HG03280 (cell line): ENCODE measurements at regions not wholly inside any gene's neighbourhood (a gene's known extent, or its start where the extent isn't known, plus 50 kb on each side); places are given as distances from the start of the nearest gene placed in this dataset.
"Not testable (repeated sequence)": the region's sequence is repeated elsewhere in the genome, so short reads cannot be mapped to it uniquely, and the experiment has no call there.

Experiments used
- ATAC-seq: cut with Tn5 transposase; IDR thresholded peaks from one replicate; pipeline ENCODE4 v1.9.1; 2021; ENCODE audit warnings: mild to moderate bottlenecking, moderate library complexity; ENCODE audit not compliant: unreplicated experiment

DNA sequence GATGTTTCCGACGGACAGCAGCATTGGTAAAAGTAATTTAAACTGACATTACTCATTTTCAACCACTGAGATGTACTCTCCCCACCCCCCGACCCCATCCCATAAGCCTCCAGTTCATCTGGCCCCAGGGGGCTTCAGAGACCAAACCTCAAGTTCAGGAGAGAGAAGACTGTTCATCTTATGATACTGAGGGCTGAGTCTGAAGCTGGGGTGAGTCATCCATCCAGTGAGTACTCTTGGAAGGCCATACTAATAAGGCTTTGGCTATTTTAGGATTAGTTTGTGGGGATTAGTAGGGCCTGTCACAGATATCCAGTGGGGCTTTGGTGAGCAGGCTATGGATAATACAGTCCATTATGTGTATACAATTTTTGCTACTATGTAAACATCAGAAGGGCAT is 125.3 kb upstream of the APCDD1 start:
- ATAC-seq: no peak

DNA sequence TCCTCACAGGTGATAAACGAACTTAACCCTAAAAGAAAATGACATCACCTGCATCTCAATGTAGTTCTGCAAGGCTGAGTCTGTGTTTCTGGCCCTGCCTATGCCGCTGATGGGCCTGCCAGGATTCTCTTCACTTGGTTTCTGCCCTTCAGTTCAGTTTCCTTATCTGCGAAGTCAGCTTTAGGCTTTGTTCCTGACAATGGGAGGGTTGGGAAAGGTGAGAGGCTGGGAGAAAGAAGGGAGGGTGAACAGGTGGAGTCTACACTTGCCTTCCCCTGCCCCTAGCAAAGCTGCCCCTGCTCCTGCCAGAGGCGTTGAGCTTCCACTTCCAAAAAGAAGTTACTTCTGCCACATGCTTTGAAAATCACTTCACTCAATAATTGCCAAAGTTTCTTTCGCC is 124.0 kb upstream of the APCDD1 start:
- ATAC-seq: no peak

DNA sequence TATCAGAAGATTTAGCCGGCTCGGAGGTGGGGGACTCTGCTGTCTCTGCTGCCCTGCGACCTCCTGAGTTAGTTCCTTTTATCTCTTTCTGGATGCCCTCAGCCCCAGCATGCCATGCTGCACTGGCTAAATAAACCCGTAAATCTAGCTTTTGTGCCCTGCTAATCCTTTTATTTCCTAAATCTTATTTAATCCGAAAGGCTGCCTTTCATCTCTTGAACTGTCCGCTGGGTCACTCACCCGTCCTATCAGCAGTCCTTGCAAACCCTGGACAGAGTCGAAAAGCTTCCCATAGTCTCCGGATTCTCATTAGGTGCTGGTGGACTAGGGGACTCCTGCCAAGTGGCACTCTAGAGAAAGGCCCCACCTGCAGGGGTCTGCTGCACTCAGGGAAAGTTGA is 122.0 kb upstream of the APCDD1 start:
- ATAC-seq: no peak

GRCh38 chr18:10336749-10337350 is 117.6 kb upstream of the APCDD1 start:
- ATAC-seq: no peak

DNA sequence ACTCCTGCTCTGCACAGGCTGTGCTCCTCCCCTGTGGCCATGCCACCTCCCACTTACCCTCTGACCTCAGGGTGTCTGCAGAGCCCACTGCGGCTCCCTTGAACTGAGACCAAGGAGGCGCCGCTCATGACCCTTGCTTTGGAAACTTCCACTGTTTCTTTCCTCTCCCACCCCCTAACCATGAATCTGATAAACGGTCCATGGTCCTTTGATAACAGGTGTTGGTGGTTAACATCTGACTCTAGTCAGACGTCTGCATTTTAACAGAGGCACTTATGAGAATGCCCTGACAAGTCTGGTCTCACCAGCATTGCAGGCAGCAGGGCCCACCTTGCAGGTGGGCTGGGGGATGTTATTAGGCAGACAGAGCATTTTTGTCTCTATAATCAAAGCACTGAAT is 113.6 kb upstream of the APCDD1 start:
- no peak for ATAC-seq

GRCh38 chr18:10343778-10344177 is 110.7 kb upstream of the APCDD1 start:
- no peak for ATAC-seq

GRCh38 chr18:10346749-10347415 is 107.6 kb upstream of the APCDD1 start:
- no peak for ATAC-seq

GRCh38 chr18:10349561-10349960 is 104.9 kb upstream of the APCDD1 start:
- ATAC-seq: no peak

DNA sequence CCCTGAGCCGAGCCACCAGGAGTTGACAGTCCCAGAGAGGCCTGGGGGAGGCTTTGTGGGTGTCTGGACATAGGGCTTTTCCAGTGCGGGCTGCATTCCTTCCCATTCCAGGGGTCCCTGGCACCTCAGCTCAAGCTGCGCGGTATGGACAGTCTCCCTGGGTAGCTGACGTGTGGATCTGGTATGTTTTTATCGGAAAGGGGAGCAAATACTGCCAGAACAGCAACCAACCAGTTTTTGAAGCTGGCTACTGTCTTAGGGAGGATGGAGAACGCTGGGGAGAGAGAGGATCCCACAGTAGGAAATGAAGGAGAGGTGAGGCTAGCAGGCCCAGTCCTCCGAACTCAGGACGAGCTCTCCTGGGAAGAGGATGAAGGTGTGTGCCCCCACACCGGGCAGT is 103.8 kb upstream of the APCDD1 start:
- ATAC-seq: no peak

DNA sequence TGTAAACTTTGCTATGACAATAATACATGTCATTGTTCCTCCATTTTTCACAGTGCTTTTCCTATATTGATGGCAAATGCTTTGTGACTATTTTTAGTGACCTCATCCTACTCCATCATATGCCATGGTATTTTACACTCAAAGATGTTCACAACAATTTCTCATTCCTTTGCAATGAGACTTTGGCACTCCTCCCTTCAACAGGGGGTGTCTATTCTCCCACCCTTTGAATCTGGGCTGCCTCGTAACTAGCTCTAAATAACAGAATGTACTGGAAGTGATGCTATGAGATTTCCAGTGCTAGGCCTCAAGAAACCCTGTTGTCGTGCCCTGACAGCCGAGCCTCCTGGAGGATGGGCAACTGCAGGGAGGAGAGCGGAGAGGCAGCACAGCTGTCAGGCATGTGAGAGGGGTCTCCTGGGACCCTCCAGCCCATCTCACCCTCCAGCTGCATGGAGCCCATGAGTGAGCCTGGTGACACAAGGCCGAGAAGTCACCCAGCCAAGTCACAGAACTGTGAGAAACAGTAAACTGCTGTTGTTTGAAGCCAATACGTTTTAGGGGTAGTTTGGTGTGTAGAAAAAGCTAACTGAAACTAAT is 103.1 kb upstream of the APCDD1 start:
- ATAC-seq: no peak

DNA sequence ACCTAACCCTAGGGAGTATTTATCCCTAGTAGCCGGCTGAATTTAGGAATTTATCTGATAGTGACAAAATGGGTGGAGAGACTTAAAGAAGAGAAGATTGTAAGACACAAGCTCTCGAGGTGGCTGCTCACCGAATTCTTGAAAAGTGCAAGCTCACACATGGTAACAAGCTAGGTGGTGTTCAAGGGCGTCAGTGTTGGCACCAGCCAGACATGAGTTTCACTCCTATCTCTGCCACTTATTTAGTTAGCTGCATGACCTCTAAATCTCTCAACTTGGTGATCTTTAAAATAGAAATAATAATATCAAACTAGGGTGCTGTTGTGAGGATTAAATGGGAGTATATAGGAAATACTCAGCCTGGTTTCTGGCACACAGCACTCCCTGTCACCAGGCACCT is 102.6 kb upstream of the APCDD1 start:
- ATAC-seq: no peak

- no peak for ATAC-seq
Observed at GRCh38 chr18:10352671-10353070, 101.8 kb upstream of the APCDD1 start.

GRCh38 chr18:10353791-10354190 is 100.6 kb upstream of the APCDD1 start:
- ATAC-seq: no peak

GRCh38 chr18:10354241-10354811 is 100.1 kb upstream of the APCDD1 start:
- ATAC-seq: no peak

- no peak for ATAC-seq
Observed at GRCh38 chr18:10354890-10355289, 99.5 kb upstream of the APCDD1 start.

GRCh38 chr18:10356999-10357398 is 97.4 kb upstream of the APCDD1 start:
- not testable (repeated sequence) for ATAC-seq

- no peak for ATAC-seq
Observed at GRCh38 chr18:10361660-10362059, 92.8 kb upstream of the APCDD1 start.

GRCh38 chr18:10365021-10365500 is 89.4 kb upstream of the APCDD1 start:
- ATAC-seq: no peak

DNA sequence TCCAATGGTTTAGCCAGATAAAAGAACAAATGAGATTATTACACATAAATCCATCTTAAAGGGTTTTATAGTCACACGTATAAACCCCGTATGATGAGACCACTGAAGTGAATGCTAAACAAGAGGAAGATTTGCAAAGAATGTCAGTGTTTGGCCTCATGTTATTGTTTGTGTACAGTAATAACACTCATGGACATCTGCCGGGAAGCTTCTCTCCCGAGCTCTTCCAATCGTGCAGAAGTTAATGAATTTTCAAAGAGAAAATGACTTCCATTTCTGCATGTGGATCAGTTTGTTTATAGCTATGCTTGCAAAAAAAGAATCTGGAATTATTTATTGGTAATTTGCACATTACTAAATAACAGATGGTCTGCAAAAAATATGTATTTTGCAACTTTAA is 88.5 kb upstream of the APCDD1 start:
- ATAC-seq: no peak

DNA sequence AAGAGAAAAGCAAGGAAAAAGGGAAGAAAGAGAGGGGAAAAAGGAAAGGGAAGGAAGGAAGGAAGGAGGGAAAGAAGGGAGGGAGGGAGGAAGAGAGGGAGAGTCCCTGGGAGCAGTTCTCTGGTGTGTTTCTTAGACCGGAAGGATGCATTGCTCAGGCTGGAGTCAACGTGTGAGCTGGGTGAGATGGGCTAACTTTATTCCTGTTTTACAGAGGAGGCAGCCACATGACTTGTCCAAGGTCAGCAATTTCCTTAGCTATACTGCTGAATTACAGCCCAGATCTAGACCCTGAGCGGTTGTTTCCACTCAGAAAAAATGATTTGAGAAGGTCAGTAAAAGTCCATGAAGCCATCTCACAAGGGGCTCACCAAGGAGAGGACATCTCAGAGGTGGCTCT is 86.6 kb upstream of the APCDD1 start:
- ATAC-seq: no peak

DNA sequence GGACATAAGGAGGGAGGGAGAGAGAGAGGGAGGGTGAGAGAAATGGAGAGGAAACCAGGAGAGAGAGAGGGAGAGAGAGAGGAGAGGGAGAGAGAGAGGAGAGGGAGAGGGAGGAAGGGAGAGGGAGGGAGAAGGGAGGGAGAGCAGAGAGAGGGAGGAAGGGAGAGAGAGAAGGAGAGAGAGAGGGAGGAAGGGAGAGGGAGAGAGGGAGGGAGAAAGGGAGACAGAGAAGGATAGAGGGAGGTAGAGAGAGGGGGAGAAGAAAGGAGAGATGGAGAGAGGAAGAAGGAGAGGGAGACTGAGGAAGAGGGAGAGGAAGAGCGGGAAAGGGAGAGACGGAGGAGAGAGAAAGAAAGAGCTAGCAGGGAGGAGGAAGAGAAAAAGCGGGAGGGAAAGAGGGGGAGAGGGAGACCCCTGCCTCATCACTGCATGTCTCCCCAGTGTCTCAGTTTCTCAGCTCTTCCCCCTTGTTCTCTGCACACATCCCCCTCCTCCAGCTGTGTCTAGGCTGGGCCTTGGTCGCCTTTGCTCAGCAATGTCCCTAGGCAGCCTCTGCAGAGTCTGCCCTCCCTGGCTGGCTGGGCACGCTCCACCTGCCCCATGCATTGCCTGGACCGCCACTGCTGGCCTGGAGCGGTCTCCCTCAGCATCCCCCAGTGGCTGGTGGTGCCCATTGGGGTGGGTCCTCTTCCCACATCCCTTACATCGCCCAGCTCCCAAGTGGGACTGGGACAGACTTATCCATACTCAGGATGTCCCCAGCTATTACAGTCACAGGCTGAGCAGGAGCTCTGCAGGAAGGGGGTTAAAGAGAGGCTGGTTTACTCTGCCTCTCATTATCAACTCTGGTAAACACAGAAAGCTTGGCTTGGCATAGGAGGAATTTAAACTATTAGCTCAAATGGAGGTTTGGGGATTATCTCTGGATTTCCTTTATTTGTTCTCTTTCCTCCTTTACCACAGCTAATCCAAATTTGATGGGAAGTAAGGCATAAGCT is 85.7 kb upstream of the APCDD1 start:
- no peak for ATAC-seq
